DOHH2 (cell line): ENCODE measurements at regions not wholly inside any gene's neighbourhood (a gene's known extent, or its start where the extent isn't known, plus 50 kb on each side); places are given as distances from the start of the nearest gene placed in this dataset.

Source experiments
- EZH2phosphoT487 ChIP-seq: fragments of 200-600 bp; sonication (generic); IDR thresholded peaks from 2 replicates; pipeline ENCODE4 v1.6.1; 2017; ENCODE audit warnings: borderline replicate concordance, mild to moderate bottlenecking, antibody characterized with exemption, low read length, moderate library complexity, mixed read lengths
- TF ChIP-seq, protein P1 (sequence below): fragments of 200-600 bp; sonication (generic); IDR thresholded peaks from one replicate; pipeline ENCODE4 v1.5.1; 2014; ENCODE audit warnings: antibody characterized with exemption, mild to moderate bottlenecking, low read depth, low read length; ENCODE audit not compliant: poor library complexity, severe bottlenecking

DNA sequence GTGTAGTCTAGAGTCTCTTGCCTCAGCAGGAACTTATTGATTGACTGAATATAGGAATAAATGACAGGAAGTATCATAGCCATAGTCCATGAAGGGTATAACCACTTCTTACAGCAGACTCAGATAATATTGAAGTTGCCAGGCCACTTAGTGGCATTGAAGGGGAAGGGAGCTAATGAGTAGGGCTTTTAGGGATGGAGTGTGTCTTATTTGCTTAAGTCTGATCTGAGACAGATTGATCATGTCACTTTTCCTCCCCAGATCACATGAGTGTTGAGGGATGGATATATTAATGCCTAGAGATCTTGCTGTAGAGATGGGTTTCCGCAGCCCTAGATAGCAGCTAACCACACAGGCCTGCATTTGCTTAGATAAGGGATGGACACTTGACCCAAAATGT lies 62.2 kb upstream of the NBEA start:
- TF ChIP-seq, protein P1, sequence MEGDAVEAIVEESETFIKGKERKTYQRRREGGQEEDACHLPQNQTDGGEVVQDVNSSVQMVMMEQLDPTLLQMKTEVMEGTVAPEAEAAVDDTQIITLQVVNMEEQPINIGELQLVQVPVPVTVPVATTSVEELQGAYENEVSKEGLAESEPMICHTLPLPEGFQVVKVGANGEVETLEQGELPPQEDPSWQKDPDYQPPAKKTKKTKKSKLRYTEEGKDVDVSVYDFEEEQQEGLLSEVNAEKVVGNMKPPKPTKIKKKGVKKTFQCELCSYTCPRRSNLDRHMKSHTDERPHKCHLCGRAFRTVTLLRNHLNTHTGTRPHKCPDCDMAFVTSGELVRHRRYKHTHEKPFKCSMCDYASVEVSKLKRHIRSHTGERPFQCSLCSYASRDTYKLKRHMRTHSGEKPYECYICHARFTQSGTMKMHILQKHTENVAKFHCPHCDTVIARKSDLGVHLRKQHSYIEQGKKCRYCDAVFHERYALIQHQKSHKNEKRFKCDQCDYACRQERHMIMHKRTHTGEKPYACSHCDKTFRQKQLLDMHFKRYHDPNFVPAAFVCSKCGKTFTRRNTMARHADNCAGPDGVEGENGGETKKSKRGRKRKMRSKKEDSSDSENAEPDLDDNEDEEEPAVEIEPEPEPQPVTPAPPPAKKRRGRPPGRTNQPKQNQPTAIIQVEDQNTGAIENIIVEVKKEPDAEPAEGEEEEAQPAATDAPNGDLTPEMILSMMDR = no peak
- TF ChIP-seq EZH2phosphoT487 = no peak
